Adrenal gland (tissue), 9 donors: ENCODE measurements at regions not wholly inside any gene's neighbourhood (a gene's known extent, or its start where the extent isn't known, plus 50 kb on each side); places are given as distances from the start of the nearest gene placed in this dataset.
"Not testable (repeated sequence)": the region's sequence is repeated elsewhere in the genome, so short reads cannot be mapped to it uniquely, and the experiment has no call there.

Experiments
- DNase-seq, 7 donors: peaks; one replicate each; pipeline ENCODE4 v3.0.0-alpha.2; 2019 to 2020
- H3K27ac ChIP-seq, 5 donors: fragments of 200-600 bp; sonication (generic) in 4 of 5; 1 replicate in 3 of 5; 2 replicates in 2 of 5; pipeline versions ENCODE4 v1.5.1 to v1.8.0; 2016 to 2020; ENCODE audit warnings: mild to moderate bottlenecking in 1 of 5
- H3K27me3 ChIP-seq: fragments of 200-600 bp; 2 replicates; pipeline ENCODE4 v1.8.0; 2021
- H3K36me3 ChIP-seq, 2 donors: fragments of 200-600 bp; replicated peaks in 1 of 2; 1 replicate in 1 of 2; 2 replicates in 1 of 2; pipeline versions ENCODE4 v1.5.1 to v1.8.0; 2018 to 2022
- H3K4me1 ChIP-seq, 2 donors: fragments of 200-600 bp; replicated peaks in 1 of 2; 1 replicate in 1 of 2; 2 replicates in 1 of 2; pipeline versions ENCODE4 v1.5.1 to v1.8.0; 2018 to 2021
- H3K4me3 ChIP-seq, 4 donors: fragments of 200-600 bp; sonication (generic) in 3 of 4; one replicate each; pipeline ENCODE4 v1.5.1; 2016 to 2018
- H3K9me3 ChIP-seq, 3 donors: fragments of 200-600 bp; sonication (generic) in 1 of 3; replicated peaks in 1 of 3; 1 replicate in 2 of 3; 2 replicates in 1 of 3; pipeline versions ENCODE4 v1.5.1 to v1.8.0; 2016 to 2021
- POLR2A ChIP-seq, 2 donors: fragments of 450-650 bp; IDR thresholded peaks; one replicate each; pipeline ENCODE4 v1.6.1; 2017; ENCODE audit warnings: antibody characterized with exemption in 2 of 2, mild to moderate bottlenecking in 2 of 2, moderate library complexity in 1 of 2
- WGBS, 4 donors: extraction: QIAGEN DNeasy Blood & Tissue Kit in 2 of 4; methylation state at CpG; one replicate each; pipeline versions ENCODE4 v1.1.5 to v1.1.7; 2013 to 2017; 5-methylcytosine and 5-hydroxymethylcytosine counted together
- intact Hi-C, 2 donors: fragments of 100-400 bp; cut with DNase I; formaldehyde crosslinking; loops; one replicate each; pipeline versions ENCODE4 v1.14.1 to v1.15.0; 2022 to 2023
- TF ChIP-seq, protein P1 (sequence below), 6 experiments: fragments of 450-650 bp in 4 of 6; fragments of 200-600 bp in 2 of 6; sonication (generic) in 1 of 6; IDR thresholded peaks; 1 replicate in 5 of 6; 2 replicates in 1 of 6; pipeline versions ENCODE4 v1.5.1 to v1.8.0; 2016 to 2021; ENCODE audit warnings: antibody characterized with exemption in 6 of 6, mild to moderate bottlenecking in 2 of 6, moderate library complexity in 1 of 6
- donor health status: healthy with polysubstance abuse.
- donor health status: Bipolar disorder and iron deficiency.
- donor health status: DM: yes; HTN: yes; CAD: no.
- donor health status: DM: no; HTN: no; CAD: no.
- donor health status: DM: no; HTN: no; CAD: no.

DNA sequence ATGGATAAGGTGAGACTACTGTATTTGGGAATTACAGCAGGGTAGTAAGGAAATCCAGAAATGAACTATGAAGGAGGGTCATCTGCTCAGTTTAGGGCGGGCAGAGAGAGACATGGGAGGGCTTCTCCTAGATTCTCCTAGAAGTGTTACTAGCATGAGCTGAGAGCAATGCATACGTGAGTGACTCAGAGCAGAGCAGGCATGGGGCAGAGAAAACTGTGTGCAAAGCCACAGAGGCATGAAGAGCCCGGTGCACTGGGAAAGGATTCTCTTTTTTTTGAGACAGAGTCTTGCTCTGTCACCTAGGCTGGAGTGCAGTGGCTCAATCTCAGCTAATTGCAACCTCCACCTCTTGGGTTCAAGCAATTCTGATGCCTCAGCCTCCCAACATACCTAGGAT lies 116.2 kb downstream of the SOCS6 start:
- WGBS, 4 donors: 72 to 86% (median 80%) methylated on average over 3 of the region's 3 CpGs
- H3K36me3 ChIP-seq: no peaks in the 10 kb centered on the region

DNA sequence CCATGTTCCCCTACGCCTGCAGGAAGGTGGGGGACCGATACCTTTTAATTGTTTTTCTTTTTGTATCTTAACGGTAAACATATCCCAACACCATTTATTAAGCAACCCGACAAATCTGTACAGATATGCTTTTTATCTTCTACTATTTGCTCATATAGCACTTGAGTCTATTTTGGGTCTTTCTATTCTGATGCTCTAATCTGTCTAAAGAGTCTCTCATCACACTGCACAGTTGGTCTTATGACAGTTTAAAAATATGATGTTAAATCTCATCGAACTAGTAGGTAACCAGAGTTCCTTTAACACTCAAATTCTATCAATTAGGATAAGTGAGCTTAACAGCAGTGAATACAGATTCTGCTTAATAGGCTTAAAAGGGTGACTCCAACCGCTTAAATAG lies 111.6 kb downstream of the SOCS6 start:
- TF ChIP-seq, protein P1, sequence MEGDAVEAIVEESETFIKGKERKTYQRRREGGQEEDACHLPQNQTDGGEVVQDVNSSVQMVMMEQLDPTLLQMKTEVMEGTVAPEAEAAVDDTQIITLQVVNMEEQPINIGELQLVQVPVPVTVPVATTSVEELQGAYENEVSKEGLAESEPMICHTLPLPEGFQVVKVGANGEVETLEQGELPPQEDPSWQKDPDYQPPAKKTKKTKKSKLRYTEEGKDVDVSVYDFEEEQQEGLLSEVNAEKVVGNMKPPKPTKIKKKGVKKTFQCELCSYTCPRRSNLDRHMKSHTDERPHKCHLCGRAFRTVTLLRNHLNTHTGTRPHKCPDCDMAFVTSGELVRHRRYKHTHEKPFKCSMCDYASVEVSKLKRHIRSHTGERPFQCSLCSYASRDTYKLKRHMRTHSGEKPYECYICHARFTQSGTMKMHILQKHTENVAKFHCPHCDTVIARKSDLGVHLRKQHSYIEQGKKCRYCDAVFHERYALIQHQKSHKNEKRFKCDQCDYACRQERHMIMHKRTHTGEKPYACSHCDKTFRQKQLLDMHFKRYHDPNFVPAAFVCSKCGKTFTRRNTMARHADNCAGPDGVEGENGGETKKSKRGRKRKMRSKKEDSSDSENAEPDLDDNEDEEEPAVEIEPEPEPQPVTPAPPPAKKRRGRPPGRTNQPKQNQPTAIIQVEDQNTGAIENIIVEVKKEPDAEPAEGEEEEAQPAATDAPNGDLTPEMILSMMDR (IDR thresholded peaks at IDR 0.05): no peak
- TF ChIP-seq POLR2A (IDR thresholded peaks at IDR 0.05): no peak
- no peaks in the 10 kb centered on the region for H3K9me3 ChIP-seq
- H3K27me3 ChIP-seq: no peaks in the 10 kb centered on the region
- no peaks in the 10 kb centered on the region for H3K4me1 ChIP-seq
- WGBS, 4 donors: 71 to 80% (median 74%) methylated on average over 6 of the region's 6 CpGs
- intact Hi-C loops: no loop called here
- no peak overlapping the region for H3K27ac ChIP-seq
- H3K36me3 ChIP-seq: no peaks in the 10 kb centered on the region
- no peak for DNase-seq
- no peak overlapping the region for H3K4me3 ChIP-seq

More for the DNA sequence above, 116.2 kb downstream of the SOCS6 start:
- no peaks in the 10 kb centered on the region for H3K9me3 ChIP-seq
- TF ChIP-seq, protein P1 (IDR thresholded peaks at IDR 0.05): no peak
- TF ChIP-seq POLR2A (IDR thresholded peaks at IDR 0.05): no peak
- H3K4me3 ChIP-seq: no peak overlapping the region
- intact Hi-C loops: no loop called here
- no peaks in the 10 kb centered on the region for H3K27me3 ChIP-seq
- no peak for DNase-seq
- no peak overlapping the region for H3K27ac ChIP-seq
- H3K4me1 ChIP-seq: no peaks in the 10 kb centered on the region

GRCh38 chr18:70398076-70398475 lies 109.2 kb downstream of the SOCS6 start:
- Histone ChIP-seq H3K4me1 (no peaks in the 10 kb centered on the region), H3K9me3 (no peaks in the 10 kb centered on the region), H3K36me3 (no peaks in the 10 kb centered on the region), H3K4me3 (no peak overlapping the region), H3K27me3 (no peaks in the 10 kb centered on the region), H3K27ac (no peak overlapping the region)
- TF ChIP-seq POLR2A (IDR thresholded peaks at IDR 0.05): no peak
- TF ChIP-seq, protein P1 (IDR thresholded peaks at IDR 0.05): no peak
- DNase-seq: no peak
- intact Hi-C loops: no loop called here
- 69 to 84% (median 79%) methylated on average over 1 of the region's 1 CpG for WGBS, 4 donors

DNA sequence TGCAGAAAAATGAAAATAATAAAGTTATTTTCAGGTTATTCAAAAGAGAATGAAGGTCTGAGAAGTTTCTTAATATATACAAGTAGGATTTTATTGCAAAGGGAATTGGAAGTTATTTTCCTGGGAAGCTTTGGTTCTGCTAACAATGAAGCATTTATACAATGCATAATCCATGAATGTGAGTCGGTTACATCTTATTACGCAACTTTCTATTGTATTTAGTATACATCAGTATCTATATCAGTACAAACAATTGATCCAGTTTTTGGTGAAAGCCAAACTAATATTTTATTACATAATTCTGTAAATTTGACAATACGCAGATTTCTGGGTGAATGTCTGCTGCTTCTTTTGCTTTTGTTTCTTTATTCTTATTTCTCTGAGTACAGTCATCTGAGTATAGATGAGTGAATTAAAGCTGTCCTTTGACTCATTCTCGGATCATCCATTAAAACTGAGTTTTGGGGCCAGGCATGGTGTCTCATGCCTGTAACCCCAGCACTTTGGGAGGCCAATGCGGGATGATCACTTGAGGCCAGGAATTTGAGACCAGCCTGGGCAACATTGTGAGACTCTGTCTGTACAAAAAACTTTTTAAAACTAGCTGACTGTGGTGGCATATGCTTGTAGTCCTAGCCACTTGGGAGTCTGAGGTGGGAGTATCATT lies 108.5 kb downstream of the SOCS6 start:
- DNase-seq: no peak
- no peaks in the 10 kb centered on the region for H3K9me3 ChIP-seq
- intact Hi-C loops: no loop called here
- TF ChIP-seq, protein P1 (IDR thresholded peaks at IDR 0.05): no peak
- TF ChIP-seq POLR2A (IDR thresholded peaks at IDR 0.05): no peak
- H3K36me3 ChIP-seq: no peaks in the 10 kb centered on the region
- no peak overlapping the region for H3K27ac ChIP-seq
- WGBS, 4 donors: 84 to 87% (median 85%) methylated on average over 5 of the region's 5 CpGs
- no peaks in the 10 kb centered on the region for H3K27me3 ChIP-seq
- H3K4me1 ChIP-seq: no peaks in the 10 kb centered on the region
- no peak overlapping the region for H3K4me3 ChIP-seq

- DNase-seq, H3K9me3 ChIP-seq, H3K4me3 ChIP-seq, intact Hi-C loops, H3K4me1 ChIP-seq, H3K27ac ChIP-seq, H3K36me3 ChIP-seq, H3K27me3 ChIP-seq: not testable (repeated sequence)
- WGBS, 4 donors: 65 to 89% (median 79%) methylated on average over 4 of the region's 4 CpGs
These were observed 106.9 kb downstream of the SOCS6 start for GRCh38 chr18:70395771-70396170.
